HG03432 (cell line): ENCODE measurements at regions not wholly inside any gene's neighbourhood (a gene's known extent, or its start where the extent isn't known, plus 50 kb on each side); places are given as distances from the start of the nearest gene placed in this dataset.
A peak's percentile ranks its signal among the peaks of the same experiment; 100 is the strongest.

Experiments
- ATAC-seq: cut with Tn5 transposase; IDR thresholded peaks from one replicate; pipeline ENCODE4 v1.9.1; 2021; ENCODE audit warnings: mild to moderate bottlenecking, moderate library complexity; ENCODE audit not compliant: unreplicated experiment

DNA sequence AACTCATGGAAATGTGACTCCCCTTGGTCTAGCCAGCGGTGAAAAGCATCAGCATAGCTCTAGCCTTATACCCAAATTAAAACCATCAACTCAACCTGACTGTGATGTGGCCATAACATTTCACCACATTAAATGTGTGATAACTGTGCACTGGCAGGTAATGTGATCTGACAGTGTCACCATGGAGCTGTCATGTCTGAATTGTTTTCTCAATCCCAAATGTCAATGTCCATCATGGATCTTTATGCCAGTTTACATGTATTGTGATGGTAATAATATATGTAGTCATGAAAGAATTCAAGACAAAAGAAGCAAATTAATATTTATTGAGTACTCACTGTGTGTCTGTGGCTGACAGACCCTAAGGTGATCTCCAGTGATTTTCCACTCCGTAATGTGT, 213.4 kb upstream of the EOMES start:
- ATAC-seq: no peak

DNA sequence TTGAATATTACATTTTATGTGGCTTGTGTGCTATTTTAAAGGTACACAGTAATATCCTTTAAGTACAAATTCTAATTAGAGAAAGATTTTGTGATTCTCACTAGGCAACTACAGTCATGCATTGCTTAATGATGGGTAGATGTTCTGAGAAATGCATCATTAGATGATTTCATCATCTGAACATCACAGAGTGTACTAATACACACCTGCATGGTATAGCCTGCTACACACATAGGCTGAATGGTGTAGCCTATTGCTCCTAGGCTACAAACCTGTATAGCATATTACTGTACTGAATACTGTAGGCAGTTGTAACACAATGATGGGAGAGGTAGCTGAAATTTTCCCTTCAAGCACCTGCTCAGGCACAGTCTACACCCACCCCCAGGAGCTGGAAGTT, 217.4 kb upstream of the EOMES start:
- ATAC-seq: no peak

DNA sequence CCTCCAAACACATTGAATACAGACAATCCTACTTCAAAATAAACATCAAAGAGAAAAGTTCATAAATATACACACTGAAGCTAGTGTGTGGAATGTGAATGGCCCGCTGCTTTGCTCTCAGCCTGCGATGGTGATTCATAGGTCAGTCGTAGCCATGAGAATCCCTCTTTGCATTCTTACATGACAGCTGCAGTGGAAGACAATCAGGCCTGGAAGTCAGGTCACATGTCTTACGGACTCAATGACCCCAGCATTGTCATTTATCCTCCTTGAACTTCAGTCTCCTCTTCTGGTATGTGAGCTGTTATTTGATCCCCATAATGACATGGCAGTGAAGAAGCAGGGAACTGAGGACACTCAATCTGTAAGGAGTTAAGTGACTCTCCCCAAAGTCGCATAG, 217.8 kb upstream of the EOMES start:
- ATAC-seq: no peak

DNA sequence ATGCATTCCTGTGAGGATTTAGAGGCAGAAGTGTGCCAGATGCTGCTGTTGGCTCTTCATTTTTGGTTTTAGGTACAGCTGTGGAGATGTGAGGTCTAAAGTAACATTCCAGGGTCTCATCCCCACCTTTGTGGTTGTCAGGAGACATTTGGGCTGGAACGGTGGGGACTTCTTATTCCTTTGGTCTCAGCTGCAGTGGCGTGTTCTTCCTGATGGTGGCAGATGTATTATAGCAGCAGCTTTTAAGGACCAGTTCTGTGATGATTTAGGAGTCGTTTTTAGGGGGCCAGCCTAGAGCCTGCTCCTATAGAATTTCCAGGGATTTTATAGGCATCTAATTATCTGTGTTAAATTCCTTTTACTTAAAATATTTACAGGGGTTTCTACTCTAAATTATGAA, 221.0 kb upstream of the EOMES start:
- ATAC-seq: peak; percentile 74

DNA sequence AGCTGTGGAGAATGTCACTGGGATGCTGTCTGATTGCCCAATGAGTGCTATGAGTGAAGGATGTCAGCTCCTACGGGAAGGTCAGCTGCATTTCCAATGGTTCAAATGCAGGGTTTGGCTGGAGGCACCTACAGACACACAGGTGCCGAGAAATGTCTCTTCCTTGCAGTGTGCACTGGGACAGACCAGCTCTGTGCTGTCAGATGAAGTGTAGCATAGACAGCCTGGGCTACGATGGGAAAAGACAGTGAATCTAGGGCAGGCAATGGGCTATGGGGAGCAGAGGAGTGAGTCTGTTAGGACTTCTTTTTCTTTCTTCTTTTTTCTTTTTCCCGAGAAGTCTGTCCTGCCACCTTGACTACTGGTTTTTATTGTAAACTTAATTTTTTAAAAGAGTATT, 223.1 kb upstream of the EOMES start:
- no peak for ATAC-seq

DNA sequence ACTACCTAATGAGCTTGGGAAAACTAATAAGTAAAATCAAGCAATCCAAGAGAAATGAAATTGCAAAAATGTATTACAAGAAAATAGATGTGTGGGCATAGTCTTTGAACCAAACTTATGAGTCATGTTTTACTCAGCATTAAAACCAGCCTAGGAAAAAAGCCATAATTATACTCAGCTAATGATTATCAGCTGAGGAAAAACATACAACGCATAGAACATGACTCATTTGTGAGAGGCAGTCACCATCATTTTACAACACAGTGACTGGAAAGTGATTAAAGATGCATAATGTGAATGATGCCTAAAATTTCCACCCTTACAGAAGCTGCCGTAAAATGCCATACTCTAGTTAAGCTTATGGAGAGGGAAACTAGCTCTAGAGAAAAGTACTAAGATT, 238.0 kb upstream of the EOMES start:
- ATAC-seq: no peak

DNA sequence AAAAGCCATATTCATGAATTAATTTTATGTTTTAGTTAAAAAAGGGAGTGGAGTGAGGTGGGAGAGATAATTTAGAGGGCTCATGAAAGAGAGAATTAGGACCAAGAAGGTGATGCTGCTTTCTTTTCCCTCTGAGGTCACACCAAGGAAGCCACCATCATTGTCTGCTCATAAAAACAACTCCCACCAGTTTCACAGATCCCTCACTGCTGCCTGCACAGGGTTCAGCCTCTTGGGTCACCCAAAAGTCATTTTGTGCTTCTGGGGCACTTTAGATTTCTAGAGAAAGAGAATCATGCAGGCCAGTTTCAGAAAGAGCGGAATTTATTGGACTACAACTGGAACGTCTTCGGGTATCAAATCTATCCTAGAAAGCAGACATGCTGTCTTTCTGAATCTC, 241.4 kb upstream of the EOMES start:
- ATAC-seq: no peak

DNA sequence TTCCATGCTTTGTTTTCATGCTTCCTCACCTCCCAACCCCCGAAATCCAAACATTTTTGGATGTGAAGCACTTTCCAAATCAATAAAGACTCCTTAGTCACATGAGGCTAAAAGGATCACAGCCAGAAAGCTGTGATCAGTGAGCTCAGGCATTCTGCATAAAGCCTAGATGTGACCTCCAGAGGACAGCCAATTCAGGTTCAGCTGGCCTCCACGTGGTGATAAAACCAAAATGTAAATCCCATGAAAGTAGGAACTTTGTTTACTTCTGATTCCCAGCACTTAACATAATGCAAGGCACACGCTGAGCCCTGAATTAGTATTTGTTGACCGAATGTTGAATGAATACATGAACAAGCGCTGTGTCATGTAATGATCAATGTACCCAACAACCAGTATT, 249.5 kb upstream of the EOMES start:
- no peak for ATAC-seq

DNA sequence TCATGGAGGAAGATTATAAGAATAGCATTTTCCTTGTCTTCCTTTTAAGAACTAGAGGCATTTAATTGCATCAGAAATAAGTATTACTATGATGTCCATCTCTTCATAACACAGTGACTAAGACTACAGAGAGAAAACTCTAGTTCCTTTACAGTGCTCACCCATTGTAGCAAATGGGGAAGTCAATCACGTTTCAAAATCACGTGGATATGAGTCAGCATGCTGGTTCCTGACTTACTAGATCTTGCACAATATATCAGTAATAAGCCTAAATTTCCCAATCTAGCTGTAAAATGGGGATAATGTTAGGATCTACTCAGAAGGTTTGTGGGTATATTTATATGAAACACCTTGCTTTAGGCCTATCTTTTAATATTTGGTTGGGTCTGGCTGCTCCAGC, 254.8 kb upstream of the EOMES start:
- no peak for ATAC-seq

DNA sequence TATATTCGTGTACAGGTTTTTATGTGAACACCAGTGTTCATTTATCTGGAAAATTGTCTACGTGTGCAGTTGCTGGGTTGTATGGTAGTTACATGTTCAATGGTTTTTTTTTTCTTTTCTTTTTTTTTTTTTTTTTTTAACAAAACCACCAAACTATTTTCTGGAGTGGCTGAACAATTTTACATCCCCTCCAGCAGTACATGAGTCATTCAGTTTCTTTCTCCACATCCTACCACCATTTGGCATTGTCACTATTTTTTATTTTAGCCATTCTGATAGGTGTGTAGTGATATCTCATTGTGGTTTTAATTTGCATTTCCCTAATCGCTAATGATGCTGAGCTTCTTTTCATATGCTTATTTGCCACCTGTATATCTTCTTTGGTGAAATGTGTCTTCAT, 256.3 kb upstream of the EOMES start:
- no peak for ATAC-seq

DNA sequence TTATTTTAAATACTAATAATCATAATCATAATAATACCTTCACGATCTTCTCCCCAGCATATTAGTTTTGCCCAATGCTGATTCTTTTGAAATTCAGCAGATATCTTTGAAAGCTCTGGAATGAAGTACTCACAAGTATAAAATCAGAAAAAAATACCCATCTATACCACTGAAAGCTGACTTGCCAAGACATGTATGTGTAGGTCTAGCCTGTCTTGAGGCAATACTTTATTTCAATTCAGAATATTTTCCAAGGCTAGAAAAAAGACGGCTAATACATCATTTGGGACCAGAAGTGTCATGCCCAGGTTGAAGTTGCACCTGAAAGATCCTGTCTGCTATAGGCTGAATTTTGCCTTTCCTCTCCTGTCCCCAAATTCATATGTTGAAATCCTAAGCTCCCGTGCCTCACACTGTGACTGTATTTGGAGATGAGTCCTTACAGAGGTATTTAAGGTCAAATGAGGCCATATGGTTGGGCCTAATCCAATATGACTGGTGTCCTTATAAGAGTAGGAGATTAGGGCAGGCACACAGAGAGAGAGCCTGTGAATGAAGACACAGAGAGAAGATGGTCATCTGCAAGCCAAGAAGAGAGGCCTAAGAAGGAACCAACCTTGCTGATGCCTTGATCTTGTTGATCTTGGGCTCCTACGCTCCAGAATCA, 255.9 kb upstream of the CMC1 start:
- no peak for ATAC-seq

DNA sequence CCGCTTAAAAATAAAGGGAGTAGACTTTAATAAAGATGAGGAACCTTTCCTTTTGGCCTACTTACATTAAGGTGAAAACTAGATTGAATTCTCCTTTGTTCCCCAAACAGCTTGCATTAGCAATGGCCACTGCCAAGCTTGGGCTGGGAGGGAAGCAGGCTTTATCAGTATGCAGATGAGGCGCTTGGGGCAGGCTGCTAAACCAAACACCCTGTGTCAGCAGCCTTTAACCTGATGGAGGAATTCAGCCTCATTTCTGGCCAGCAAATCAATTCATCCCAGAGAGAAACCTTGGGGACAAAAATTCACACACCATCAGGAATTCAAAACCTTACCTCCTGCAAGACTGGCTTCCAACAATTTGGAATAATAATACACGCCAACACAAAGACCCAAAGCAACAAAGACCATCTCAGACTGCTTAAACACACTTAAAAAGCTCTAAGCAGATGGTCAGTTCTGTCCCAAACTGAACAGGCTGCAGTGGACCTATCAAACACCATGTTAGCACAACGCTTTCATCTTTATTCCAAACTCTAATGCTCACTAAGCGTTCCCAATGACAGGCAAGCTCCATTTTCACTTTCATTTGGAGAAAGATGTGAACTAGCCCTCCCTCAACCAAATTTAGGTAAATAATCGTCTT, 255.1 kb upstream of the CMC1 start:
- ATAC-seq: no peak

DNA sequence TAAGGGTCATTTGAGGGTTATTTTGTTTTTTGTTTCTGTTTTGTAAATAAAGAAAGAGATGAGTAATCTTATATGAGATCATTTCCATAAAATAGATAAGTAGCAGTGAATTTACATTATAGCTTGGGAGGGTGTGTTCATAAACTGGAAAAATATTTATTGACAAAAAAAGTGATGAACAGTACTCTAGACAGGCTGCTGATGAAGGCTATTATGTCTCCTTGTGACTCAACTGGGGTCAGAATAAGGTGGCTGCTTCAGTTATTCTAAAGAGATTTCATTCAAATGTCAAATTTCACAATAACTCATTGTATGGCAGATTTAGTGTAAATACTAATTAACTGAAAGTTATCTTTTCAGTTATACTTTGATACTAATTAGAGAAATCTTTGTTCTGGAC, 251.1 kb upstream of the CMC1 start:
- no peak for ATAC-seq

DNA sequence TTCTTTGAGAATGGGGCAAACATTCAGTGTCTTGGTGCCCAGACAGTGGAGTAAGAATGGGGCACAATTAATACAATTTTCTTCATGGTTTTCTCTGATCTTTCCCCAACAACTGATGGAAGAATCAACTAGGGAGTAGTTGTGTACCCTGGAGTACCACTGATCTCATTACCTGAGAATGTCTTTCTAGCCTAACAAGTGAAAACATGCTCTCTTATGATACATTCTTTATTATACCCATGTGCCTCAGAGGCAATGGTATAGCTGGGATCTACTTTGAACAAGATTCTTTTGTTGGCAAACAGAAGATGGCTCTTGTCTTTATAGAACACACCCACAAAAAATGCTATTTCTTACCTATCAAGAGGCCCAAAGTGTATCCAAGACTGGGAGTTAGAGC, 250.6 kb upstream of the CMC1 start:
- ATAC-seq: no peak

DNA sequence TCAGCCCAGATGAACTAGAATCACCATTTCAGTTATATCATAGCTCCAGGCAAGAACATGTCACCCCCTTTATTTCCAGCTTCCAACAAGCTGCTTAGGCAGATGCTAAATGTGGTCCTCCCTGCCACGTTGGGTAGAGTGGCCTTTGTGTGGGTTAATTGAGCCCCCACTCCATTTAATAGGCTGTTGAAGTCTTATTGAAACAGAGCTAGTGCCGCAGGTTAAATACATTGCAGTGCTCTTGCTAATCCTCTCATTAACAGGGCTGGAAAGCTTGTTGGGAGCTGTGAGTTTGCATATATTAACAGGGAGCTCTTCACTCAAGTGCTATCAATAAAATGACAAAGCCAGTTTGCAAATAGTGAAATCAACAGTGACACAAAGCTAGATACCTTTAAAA, 248.4 kb upstream of the CMC1 start:
- no peak for ATAC-seq

DNA sequence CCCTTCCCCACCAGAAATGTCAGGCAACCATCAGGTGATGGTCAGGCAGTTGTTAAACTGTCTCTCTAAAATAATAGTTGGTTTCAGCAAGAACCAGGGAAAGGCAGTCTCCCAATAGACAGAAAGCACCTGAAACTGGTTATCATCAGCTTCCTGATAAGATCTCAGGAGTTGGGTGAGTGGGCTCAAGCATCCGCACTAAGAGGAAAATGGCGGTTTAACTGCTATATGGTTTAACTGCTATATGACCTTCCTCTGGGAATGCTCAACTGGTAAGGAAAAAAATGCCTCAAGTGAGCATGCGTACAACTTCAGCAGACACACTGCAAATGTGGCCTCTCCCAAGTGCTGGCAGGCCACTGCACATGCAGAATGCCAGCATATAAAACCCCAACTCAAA, 240.8 kb upstream of the CMC1 start:
- no peak for ATAC-seq

DNA sequence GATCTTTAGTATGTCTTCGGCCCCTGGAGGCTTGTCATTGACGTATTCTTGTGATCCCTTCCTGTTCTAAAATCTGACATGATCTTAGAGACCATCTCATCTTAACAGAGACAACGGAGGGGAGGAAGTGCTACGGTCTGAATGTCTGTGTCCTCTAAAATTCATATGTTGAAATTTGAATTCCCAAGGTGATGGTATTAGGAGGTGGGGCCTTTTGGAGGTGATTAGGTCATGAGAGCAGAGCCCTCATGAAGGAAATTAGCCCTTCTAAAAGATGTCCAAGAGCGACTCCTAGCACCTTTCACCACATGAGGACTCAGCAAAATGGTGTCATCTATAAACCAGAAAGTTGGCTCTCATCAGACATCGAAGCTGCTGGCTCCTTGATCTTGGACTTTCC, 233.2 kb upstream of the CMC1 start:
- ATAC-seq: no peak

DNA sequence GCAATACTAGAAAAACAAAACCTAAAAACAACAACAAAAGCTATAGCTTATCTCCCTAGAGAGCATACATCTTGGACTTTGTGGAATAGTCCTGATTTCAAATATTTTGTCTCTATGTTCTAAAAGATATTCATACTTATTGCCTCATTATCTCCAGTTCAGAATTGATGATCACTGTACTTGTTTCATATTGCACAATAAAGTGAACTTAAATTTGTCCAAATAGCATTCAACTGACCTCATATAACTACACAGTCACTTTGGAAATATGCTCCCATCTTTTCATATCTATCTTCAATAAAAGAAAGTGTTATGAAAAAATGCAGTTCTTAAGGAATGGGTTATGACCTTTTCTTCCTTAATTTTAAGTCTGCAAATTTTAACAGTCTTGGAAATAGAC, 228.6 kb upstream of the CMC1 start:
- ATAC-seq: no peak

DNA sequence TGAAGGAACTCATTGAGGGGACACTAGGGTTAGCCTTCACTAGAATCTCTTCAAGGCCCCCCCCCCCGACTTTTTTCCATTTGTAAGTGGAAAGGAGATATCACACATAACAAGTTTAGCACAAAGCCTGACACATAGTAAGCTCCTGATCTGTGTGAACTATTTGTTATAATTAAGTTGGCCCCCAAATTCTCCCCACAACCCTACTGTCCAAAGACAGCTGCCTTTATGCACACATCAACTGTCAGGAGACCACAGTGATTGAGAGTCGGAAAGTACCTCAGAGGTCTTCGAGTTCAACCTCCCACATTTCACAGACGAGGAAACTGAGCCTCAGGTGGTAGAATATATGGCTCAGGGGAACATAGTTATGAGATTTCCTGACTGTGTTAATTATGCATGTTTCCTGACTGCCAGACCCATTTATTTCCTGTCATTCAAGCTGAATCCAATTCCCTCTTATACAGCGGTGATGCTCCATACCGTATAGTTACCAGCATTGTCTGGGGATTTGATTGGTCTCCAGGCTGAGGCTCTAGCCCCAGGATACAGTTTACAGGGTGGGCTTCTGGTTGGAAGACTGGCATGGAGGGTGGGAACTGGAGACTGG, 227.4 kb upstream of the CMC1 start:
- no peak for ATAC-seq

DNA sequence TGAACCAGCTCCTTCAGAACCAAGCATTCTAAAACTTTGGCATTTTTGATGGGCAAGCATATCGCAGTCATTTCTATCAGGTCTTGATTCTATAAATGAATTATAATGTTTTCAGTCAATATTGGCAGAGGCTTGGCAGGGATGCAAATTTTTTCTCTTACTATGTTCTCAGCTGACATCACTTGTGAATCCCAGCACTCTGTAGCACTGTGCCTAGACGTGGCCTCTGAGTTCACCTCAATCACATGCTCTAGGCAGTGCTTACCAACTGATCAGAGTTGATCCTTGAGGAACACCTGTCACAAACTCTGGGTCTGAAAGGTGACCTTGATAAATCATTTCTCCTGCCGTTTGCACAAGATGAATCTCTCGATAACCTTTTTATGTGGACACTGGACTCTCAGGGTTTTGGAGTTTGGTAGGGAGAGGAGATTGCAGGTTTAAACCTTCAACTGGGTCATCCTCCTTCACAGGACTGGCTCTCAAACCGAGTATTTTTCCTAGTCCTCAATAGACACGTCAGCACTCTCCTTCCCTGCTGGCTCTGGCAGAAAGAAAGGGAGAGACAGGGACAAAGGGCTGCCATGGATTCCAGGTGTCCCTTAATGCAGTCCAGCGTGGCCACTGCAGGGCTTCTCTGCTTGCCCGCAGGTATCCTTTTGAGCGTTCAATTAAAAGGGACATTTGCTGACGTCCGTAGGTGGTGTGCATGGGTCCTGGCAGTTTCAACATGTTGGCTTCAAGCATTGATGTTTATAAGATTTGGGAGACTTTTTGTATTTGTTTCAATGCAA, 222.3 kb upstream of the CMC1 start:
- no peak for ATAC-seq

DNA sequence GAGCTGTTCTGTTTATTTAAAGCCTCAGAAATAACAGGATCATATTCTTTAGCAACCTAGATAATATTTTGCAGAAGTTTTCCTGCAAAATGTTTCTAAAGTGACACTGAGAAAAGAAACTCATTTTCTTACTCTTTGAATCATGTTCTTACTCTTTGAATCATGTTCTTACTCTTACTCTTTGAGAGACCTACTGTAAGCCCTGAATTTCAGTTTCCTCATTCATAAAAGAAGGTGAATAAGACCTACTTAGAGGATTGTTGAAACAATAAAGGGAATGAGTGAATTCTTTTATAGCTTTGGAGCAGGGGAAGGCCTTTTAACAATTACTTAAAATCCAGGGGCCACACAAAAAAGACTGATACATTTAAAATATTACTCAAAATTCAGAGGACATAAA, 221.7 kb upstream of the CMC1 start:
- ATAC-seq: no peak

DNA sequence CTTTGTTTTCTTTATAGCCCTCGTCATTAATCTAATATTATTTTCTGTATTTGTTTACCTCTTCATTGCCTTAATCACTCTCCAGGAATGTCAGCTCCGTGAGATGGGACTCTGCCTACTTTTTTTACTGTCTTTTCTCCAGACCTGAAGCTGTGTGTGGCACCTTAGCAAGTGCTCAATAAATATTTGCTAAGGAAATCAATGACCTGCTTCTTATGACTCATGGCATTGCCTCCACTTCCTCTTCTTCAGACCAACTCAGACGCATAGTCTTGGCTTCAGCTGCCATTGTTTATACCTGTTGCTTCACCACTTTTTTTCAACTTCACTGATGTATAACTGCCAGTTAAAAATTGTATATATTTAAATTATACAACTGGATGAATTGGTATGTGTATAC, 218.5 kb upstream of the CMC1 start:
- ATAC-seq: no peak
